NCI-H2029 (cell line): ENCODE measurements at regions not wholly inside any gene's neighbourhood (a gene's known extent, or its start where the extent isn't known, plus 50 kb on each side); places are given as distances from the start of the nearest gene placed in this dataset.

ENCODE experiments used
- DNase-seq: peaks from one replicate; lab custom pipeline; 2025; lab: John Stamatoyannopoulos, UW

GRCh38 chr15:27702581-27702980, 396.5 kb downstream of the OCA2 start:
- DNase-seq: no peak

- DNase-seq: no peak
Observed at GRCh38 chr15:27701956-27702355, 397.2 kb downstream of the OCA2 start.

- no peak for DNase-seq
Observed at GRCh38 chr15:27701014-27701413, 398.1 kb downstream of the OCA2 start.

GRCh38 chr15:27699699-27700098, 399.4 kb downstream of the OCA2 start:
- no peak for DNase-seq

- DNase-seq: peak; percentile 35
Observed at GRCh38 chr15:27696530-27696929, 402.6 kb downstream of the OCA2 start.

GRCh38 chr15:27695726-27696125, 403.4 kb downstream of the OCA2 start:
- no peak for DNase-seq

GRCh38 chr15:27694506-27695087, 404.5 kb downstream of the OCA2 start:
- DNase-seq: no peak

- DNase-seq: no peak
Observed at GRCh38 chr15:27693280-27693679, 405.8 kb downstream of the OCA2 start.

GRCh38 chr15:27692438-27692837, 406.7 kb downstream of the OCA2 start:
- no peak for DNase-seq

- no peak for DNase-seq
Observed at GRCh38 chr15:27690290-27690689, 408.8 kb downstream of the OCA2 start.

GRCh38 chr15:27686971-27687370, 412.1 kb downstream of the OCA2 start:
- DNase-seq: no peak

GRCh38 chr15:27686369-27686768, 412.7 kb downstream of the OCA2 start:
- DNase-seq: no peak

- no peak for DNase-seq
Observed at GRCh38 chr15:27685644-27686043, 413.5 kb downstream of the OCA2 start.

GRCh38 chr15:27683121-27683520, 416.0 kb downstream of the OCA2 start:
- no peak for DNase-seq

GRCh38 chr15:27681038-27681437, 418.1 kb downstream of the OCA2 start:
- DNase-seq: no peak

- peak; percentile 86 for DNase-seq
Observed at GRCh38 chr15:27679731-27680471, 419.2 kb downstream of the OCA2 start.

- no peak for DNase-seq
Observed at GRCh38 chr15:27679203-27679602, 419.9 kb downstream of the OCA2 start.

GRCh38 chr15:27677951-27678350, 421.2 kb downstream of the OCA2 start:
- no peak for DNase-seq

- no peak for DNase-seq
Observed at GRCh38 chr15:27676647-27677046, 422.5 kb downstream of the OCA2 start.

- DNase-seq: no peak
Observed at GRCh38 chr15:27675571-27675970, 423.5 kb downstream of the OCA2 start.

- no peak for DNase-seq
Observed at GRCh38 chr15:27674826-27675225, 424.3 kb downstream of the OCA2 start.

GRCh38 chr15:27673766-27674445, 425.2 kb downstream of the OCA2 start:
- no peak for DNase-seq

GRCh38 chr15:27672537-27672936, 426.6 kb downstream of the OCA2 start:
- DNase-seq: no peak
